Motor neuron (in vitro differentiated cells): ENCODE measurements at regions not wholly inside any gene's neighbourhood (a gene's known extent, or its start where the extent isn't known, plus 50 kb on each side); places are given as distances from the start of the nearest gene placed in this dataset.
"Not testable (repeated sequence)": the region's sequence is repeated elsewhere in the genome, so short reads cannot be mapped to it uniquely, and the experiment has no call there.

Experiments used
- ATAC-seq, 8 experiments: fragments of 200-7000 bp; cut with Tn5 transposase; replicated peaks in 6 of 8; 2 replicates each; pipeline ENCODE4 v1.8.0; 2021; ENCODE audit warnings: mild to moderate bottlenecking in 8 of 8, moderate library complexity in 8 of 8
- H3K27ac ChIP-seq, 2 donors: fragments of 250-450 bp; sonication (Bioruptor Pico); 2 replicates each; pipeline ENCODE4 v1.9.0; 2021; ENCODE audit warnings: antibody characterized with exemption in 2 of 2, mild to moderate bottlenecking in 2 of 2, moderate library complexity in 1 of 2
- H3K4me1 ChIP-seq, 2 donors: fragments of 250-450 bp; sonication (Bioruptor Pico); replicated peaks in 1 of 2; 2 replicates each; pipeline ENCODE4 v1.6.1; 2021; ENCODE audit warnings: antibody characterized with exemption in 2 of 2, mild to moderate bottlenecking in 2 of 2, moderate library complexity in 1 of 2
- H3K4me3 ChIP-seq, 5 donors: fragments of 250-450 bp; sonication (Bioruptor Pico); 2 replicates each; pipeline ENCODE4 v1.9.0; 2021; ENCODE audit warnings: antibody characterized with exemption in 5 of 5, mild to moderate bottlenecking in 5 of 5, moderate library complexity in 4 of 5
- WGBS, 10 experiments: fragments of 450-650 bp; shearing (Covaris generic); methylation state at CpG; one replicate each; pipeline ENCODE4 v1.0.0; 2022; 5-methylcytosine and 5-hydroxymethylcytosine counted together
- in situ Hi-C, 9 experiments: fragments of 400-800 bp; cut with MboI; loops; one replicate each; pipeline ENCODE4 v1.15.0; 2021; ENCODE audit warnings: low sequenced_read_pairs in 9 of 9, low pct_unique_long_range_greater_than_20kb in 2 of 9; ENCODE audit not compliant: unreplicated experiment in 9 of 9

- H3K27ac ChIP-seq, ATAC-seq, in situ Hi-C loops, H3K4me1 ChIP-seq, H3K4me3 ChIP-seq: not testable (repeated sequence)
- WGBS, 10 experiments = 29 to 100% (median 68%) methylated on average over 1 to 2 of the region's 2 CpGs; no CpG with 5 or more reads in 2 of the 10 experiments
These were observed 83.2 kb upstream of the ARID5B start for GRCh38 chr10:61818251-61818650.

- in situ Hi-C loops = no loop called here
- no peak overlapping the region for H3K27ac ChIP-seq
- WGBS, 10 experiments = 86 to 100% (median 89%) methylated on average over 1 of the region's 1 CpG; no CpG with 5 or more reads in 7 of the 10 experiments
- no peak for ATAC-seq
- H3K4me3 ChIP-seq = no peak overlapping the region
- H3K4me1 ChIP-seq = peaks cover 0 to 6% of the 10 kb centered on the region in 2 donors
These were observed 82.3 kb upstream of the ARID5B start for GRCh38 chr10:61819208-61819607.

GRCh38 chr10:61821153-61821552 is 80.3 kb upstream of the ARID5B start:
- peak in 1 of 8 experiments; percentile 42 for ATAC-seq

GRCh38 chr10:61821693-61822092 is 79.8 kb upstream of the ARID5B start:
- Histone ChIP-seq H3K4me3 (no peak overlapping the region), H3K4me1 (peaks cover 0 to 6% of the 10 kb centered on the region in 2 donors), H3K27ac (no peak overlapping the region)
- ATAC-seq = peak in 1 of 8 experiments; percentile 23
- WGBS, 10 experiments = 57 to 100% (median 82%) methylated on average over 1 of the region's 1 CpG; no CpG with 5 or more reads in 5 of the 10 experiments
- in situ Hi-C loops = no loop called here

More at GRCh38 chr10:61821153-61821552, 80.3 kb upstream of the ARID5B start:
- in situ Hi-C loops = no loop called here
- no peak overlapping the region for H3K4me3 ChIP-seq
- peaks cover 0 to 6% of the 10 kb centered on the region in 2 donors for H3K4me1 ChIP-seq
- WGBS, 10 experiments = 20 to 100% (median 82%) methylated on average over 1 to 4 of the region's 5 CpGs; no CpG with 5 or more reads in 1 of the 10 experiments
- H3K27ac ChIP-seq = no peak overlapping the region

- no peak overlapping the region for H3K4me3 ChIP-seq
- 0 to 100% (median 68%) methylated on average over 1 of the region's 1 CpG; no CpG with 5 or more reads in 4 of the 10 experiments for WGBS, 10 experiments
- peaks cover 0 to 6% of the 10 kb centered on the region in 2 donors for H3K4me1 ChIP-seq
- in situ Hi-C loops = no loop called here
- ATAC-seq = no peak
- H3K27ac ChIP-seq = no peak overlapping the region
These were observed 79.4 kb upstream of the ARID5B start for GRCh38 chr10:61822096-61822495.

- no peak overlapping the region for H3K4me3 ChIP-seq
- H3K27ac ChIP-seq = no peak overlapping the region
- in situ Hi-C loops = no loop called here
- 0 to 59% (median 2%) methylated on average over 1 to 3 of the region's 3 CpGs for WGBS, 10 experiments
- H3K4me1 ChIP-seq = peaks cover 0 to 6% of the 10 kb centered on the region in 2 donors
- peak; percentile 67 to 98 (median 88) for ATAC-seq
These were observed 78.7 kb upstream of the ARID5B start for GRCh38 chr10:61822781-61823230.

- WGBS, 10 experiments = 67 to 100% (median 80%) methylated on average over 1 to 5 of the region's 5 CpGs; no CpG with 5 or more reads in 2 of the 10 experiments
- H3K4me1 ChIP-seq = peaks cover 0 to 6% of the 10 kb centered on the region in 2 donors
- in situ Hi-C loops = no loop called here
- H3K4me3 ChIP-seq = no peak overlapping the region
- ATAC-seq = no peak
- H3K27ac ChIP-seq = no peak overlapping the region
These were observed 76.5 kb upstream of the ARID5B start for GRCh38 chr10:61825001-61825400.

- WGBS, 10 experiments = 69 to 100% (median 85%) methylated on average over 2 to 4 of the region's 4 CpGs
- H3K4me3 ChIP-seq = no peak overlapping the region
- in situ Hi-C loops = no loop called here
- peaks cover 0 to 6% of the 10 kb centered on the region in 2 donors for H3K4me1 ChIP-seq
- ATAC-seq = no peak
- H3K27ac ChIP-seq = no peak overlapping the region
These were observed 75.9 kb upstream of the ARID5B start for GRCh38 chr10:61825628-61826027.

GRCh38 chr10:61828034-61828433 is 73.5 kb upstream of the ARID5B start:
- H3K27ac ChIP-seq = no peak overlapping the region
- in situ Hi-C loops = no loop called here
- no peak for ATAC-seq
- no peak overlapping the region for H3K4me3 ChIP-seq
- WGBS, 10 experiments = 55 to 100% (median 100%) methylated on average over 1 of the region's 1 CpG; no CpG with 5 or more reads in 2 of the 10 experiments
- no peaks in the 10 kb centered on the region for H3K4me1 ChIP-seq

GRCh38 chr10:61828788-61829187 is 72.7 kb upstream of the ARID5B start:
- no peak overlapping the region for H3K27ac ChIP-seq
- H3K4me1 ChIP-seq = no peaks in the 10 kb centered on the region
- in situ Hi-C loops = no loop called here
- WGBS, 10 experiments = 68 to 100% (median 93%) methylated on average over 1 to 3 of the region's 3 CpGs; no CpG with 5 or more reads in 1 of the 10 experiments
- no peak for ATAC-seq
- H3K4me3 ChIP-seq = no peak overlapping the region

- Histone ChIP-seq H3K27ac (no peak overlapping the region), H3K4me1 (no peaks in the 10 kb centered on the region), H3K4me3 (no peak overlapping the region)
- in situ Hi-C loops = no loop called here
- WGBS, 10 experiments = 65 to 100% (median 85%) methylated on average over 1 to 5 of the region's 7 CpGs; no CpG with 5 or more reads in 3 of the 10 experiments
- ATAC-seq = no peak
These were observed 71.2 kb upstream of the ARID5B start for GRCh38 chr10:61830072-61830845.

- 65 to 100% (median 96%) methylated on average over 1 to 5 of the region's 7 CpGs; no CpG with 5 or more reads in 1 of the 10 experiments for WGBS, 10 experiments
- no peak overlapping the region for H3K27ac ChIP-seq
- H3K4me3 ChIP-seq = no peak overlapping the region
- in situ Hi-C loops = no loop called here
- no peak for ATAC-seq
- peaks cover 0 to 4% of the 10 kb centered on the region in 2 donors for H3K4me1 ChIP-seq
These were observed 70.6 kb upstream of the ARID5B start for GRCh38 chr10:61830846-61831273.

GRCh38 chr10:61832866-61833481 is 68.5 kb upstream of the ARID5B start:
- H3K27ac ChIP-seq = no peak overlapping the region
- 59 to 94% (median 80%) methylated on average over 1 to 3 of the region's 3 CpGs; no CpG with 5 or more reads in 1 of the 10 experiments for WGBS, 10 experiments
- in situ Hi-C loops = no loop called here
- no peak for ATAC-seq
- no peak overlapping the region for H3K4me3 ChIP-seq
- peaks cover 10 to 25% of the 10 kb centered on the region in 2 donors for H3K4me1 ChIP-seq
